Thyroid gland (tissue), 4 donors: ENCODE measurements at regions not wholly inside any gene's neighbourhood (a gene's known extent, or its start where the extent isn't known, plus 50 kb on each side); places are given as distances from the start of the nearest gene placed in this dataset.

Experiments used
- POLR2A ChIP-seq, 2 donors: fragments of 450-650 bp; IDR thresholded peaks; one replicate each; pipeline ENCODE4 v1.6.1; 2017; ENCODE audit warnings: antibody characterized with exemption in 2 of 2, mild to moderate bottlenecking in 2 of 2, moderate library complexity in 1 of 2
- TF ChIP-seq, protein P1 (sequence below), 6 experiments: fragments of 200-600 bp in 3 of 6; fragments of 450-650 bp in 3 of 6; sonication (generic) in 3 of 6; IDR thresholded peaks; one replicate each; pipeline ENCODE4 v1.5.1; 2016 to 2019; ENCODE audit warnings: antibody characterized with exemption in 6 of 6, mild to moderate bottlenecking in 2 of 6, inconsistent platforms in 1 of 6, moderate library complexity in 1 of 6

DNA sequence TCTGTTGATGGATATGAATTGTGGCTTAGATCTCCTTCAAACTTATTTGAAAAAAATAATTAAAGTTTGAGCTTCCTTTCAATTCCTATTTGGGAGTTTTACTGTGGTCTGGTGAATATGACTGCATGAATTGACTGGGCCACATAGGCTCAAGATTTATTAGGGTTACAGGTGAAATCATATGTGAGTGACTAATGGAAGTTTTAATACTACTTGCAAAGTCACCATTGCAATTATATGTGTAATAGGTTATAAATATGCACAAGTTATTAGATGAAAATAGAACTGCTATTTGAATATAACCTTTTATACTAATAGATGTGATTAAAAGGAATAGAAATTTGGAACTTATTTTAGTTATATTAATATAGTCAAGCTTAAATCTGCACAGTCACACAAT lies 712.1 kb upstream of the MMS22L start:
- TF ChIP-seq, protein P1, sequence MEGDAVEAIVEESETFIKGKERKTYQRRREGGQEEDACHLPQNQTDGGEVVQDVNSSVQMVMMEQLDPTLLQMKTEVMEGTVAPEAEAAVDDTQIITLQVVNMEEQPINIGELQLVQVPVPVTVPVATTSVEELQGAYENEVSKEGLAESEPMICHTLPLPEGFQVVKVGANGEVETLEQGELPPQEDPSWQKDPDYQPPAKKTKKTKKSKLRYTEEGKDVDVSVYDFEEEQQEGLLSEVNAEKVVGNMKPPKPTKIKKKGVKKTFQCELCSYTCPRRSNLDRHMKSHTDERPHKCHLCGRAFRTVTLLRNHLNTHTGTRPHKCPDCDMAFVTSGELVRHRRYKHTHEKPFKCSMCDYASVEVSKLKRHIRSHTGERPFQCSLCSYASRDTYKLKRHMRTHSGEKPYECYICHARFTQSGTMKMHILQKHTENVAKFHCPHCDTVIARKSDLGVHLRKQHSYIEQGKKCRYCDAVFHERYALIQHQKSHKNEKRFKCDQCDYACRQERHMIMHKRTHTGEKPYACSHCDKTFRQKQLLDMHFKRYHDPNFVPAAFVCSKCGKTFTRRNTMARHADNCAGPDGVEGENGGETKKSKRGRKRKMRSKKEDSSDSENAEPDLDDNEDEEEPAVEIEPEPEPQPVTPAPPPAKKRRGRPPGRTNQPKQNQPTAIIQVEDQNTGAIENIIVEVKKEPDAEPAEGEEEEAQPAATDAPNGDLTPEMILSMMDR (IDR thresholded peaks at IDR 0.05), result no peak
- TF ChIP-seq POLR2A (IDR thresholded peaks at IDR 0.05), result no peak
